GM12874 (cell line): ENCODE measurements at regions not wholly inside any gene's neighbourhood (a gene's known extent, or its start where the extent isn't known, plus 50 kb on each side); places are given as distances from the start of the nearest gene placed in this dataset.

Experiments used
- TF ChIP-seq, protein P1 (sequence below): IDR thresholded peaks from 2 replicates; pipeline ENCODE4 v1.5.1; 2011; ENCODE audit warnings: low read depth, mild to moderate bottlenecking, control low read depth, low read length, moderate library complexity; ENCODE audit not compliant: insufficient read depth

GRCh38 chr10:3951993-3952392, 167.0 kb upstream of the KLF6 start:
- TF ChIP-seq, protein P1, sequence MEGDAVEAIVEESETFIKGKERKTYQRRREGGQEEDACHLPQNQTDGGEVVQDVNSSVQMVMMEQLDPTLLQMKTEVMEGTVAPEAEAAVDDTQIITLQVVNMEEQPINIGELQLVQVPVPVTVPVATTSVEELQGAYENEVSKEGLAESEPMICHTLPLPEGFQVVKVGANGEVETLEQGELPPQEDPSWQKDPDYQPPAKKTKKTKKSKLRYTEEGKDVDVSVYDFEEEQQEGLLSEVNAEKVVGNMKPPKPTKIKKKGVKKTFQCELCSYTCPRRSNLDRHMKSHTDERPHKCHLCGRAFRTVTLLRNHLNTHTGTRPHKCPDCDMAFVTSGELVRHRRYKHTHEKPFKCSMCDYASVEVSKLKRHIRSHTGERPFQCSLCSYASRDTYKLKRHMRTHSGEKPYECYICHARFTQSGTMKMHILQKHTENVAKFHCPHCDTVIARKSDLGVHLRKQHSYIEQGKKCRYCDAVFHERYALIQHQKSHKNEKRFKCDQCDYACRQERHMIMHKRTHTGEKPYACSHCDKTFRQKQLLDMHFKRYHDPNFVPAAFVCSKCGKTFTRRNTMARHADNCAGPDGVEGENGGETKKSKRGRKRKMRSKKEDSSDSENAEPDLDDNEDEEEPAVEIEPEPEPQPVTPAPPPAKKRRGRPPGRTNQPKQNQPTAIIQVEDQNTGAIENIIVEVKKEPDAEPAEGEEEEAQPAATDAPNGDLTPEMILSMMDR: no peak

GRCh38 chr10:3950676-3951275, 165.8 kb upstream of the KLF6 start:
- TF ChIP-seq, protein P1: no peak

- TF ChIP-seq, protein P1: no peak
Measured at GRCh38 chr10:3949711-3950110, 164.7 kb upstream of the KLF6 start.

DNA sequence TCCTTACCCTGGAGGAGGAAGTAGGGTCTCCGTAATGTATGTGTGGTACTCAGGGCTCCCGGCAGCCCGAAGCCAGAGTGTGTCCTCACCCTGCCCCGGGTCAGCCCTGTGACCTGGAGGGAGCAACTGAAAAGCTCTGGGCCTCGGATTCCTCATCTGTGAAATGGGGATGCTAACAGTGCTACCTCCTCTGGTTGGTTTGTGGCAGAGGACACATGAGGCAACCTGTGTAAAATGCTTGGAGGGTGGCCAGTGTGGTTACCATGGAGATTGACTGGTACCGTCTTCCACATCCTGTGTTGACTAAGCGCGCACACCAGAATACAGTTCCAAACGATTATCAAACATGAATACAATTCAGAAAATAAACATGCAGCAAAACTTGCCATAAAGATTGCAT, 163.8 kb upstream of the KLF6 start:
- TF ChIP-seq, protein P1: no peak

GRCh38 chr10:3946234-3947229, 161.5 kb upstream of the KLF6 start:
- TF ChIP-seq, protein P1: no peak

DNA sequence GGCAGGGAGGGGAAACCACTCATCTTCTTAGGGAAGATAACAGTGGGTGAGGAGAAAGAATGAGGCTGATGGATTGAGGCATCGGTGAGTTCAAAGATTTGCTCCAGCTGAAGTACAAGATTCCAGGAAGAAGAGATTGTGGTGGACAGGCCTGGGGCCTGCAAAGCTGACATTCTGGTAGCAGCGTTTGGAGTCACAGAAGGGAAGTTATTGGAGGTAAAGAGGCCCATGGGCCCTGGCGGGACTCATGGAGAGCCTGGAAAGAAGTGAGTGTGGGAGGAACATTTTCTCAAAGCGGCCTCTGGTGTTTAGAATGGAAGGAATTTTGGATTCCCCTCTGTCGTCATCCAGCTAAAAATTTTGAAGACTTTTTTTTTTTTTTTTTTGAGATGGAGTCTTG, 160.0 kb upstream of the KLF6 start:
- TF ChIP-seq, protein P1: no peak

DNA sequence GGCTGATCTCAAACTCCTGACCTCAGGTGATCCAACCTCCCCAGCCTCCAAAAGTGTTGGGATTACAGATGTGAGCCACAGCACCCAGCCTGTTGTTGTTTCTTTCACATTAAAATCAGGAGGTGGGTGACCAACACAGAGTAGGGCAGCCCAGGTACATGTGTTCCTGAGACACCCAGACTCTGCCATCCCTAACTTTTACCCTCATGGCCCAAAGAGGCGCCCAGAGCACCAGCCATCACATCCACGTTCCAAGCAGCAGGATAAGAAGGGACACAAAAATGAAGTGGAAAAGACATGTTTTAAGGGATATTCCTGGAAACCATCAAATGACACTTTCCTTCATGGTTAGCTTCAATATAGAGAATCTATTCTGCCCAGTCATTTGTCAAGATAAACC, 159.6 kb upstream of the KLF6 start:
- TF ChIP-seq, protein P1: no peak
